GM12872 (cell line): ENCODE measurements at regions not wholly inside any gene's neighbourhood (a gene's known extent, or its start where the extent isn't known, plus 50 kb on each side); places are given as distances from the start of the nearest gene placed in this dataset.

Experiments used
- CTCF ChIP-seq: IDR thresholded peaks from 3 replicates; pipeline ENCODE4 v1.5.1; 2011; ENCODE audit warnings: low read depth, mild to moderate bottlenecking, low read length, moderate library complexity; ENCODE audit not compliant: insufficient read depth

- no peak for TF ChIP-seq CTCF
Measured at GRCh38 chr16:82567175-82567574, 59.6 kb upstream of the CDH13 start.

GRCh38 chr16:82563401-82563800 is 63.4 kb upstream of the CDH13 start:
- no peak for TF ChIP-seq CTCF

- no peak for TF ChIP-seq CTCF
Measured at GRCh38 chr16:82562183-82562683, 64.5 kb upstream of the CDH13 start.

- no peak for TF ChIP-seq CTCF
Measured at GRCh38 chr16:82560805-82561325, 65.9 kb upstream of the CDH13 start.

GRCh38 chr16:82544378-82545160 is 82.2 kb upstream of the CDH13 start:
- TF ChIP-seq CTCF: no peak

GRCh38 chr16:82542714-82543113 is 84.1 kb upstream of the CDH13 start:
- TF ChIP-seq CTCF: no peak

- no peak for TF ChIP-seq CTCF
Measured at GRCh38 chr16:82541103-82541502, 85.7 kb upstream of the CDH13 start.
